ENCODE measurements at regions not wholly inside any gene's neighbourhood (a gene's known extent, or its start where the extent isn't known, plus 50 kb on each side); places are given as distances from the start of the nearest gene placed in this dataset.

- no TSS peak for BruUV-seq (replicated peaks)
- Histone ChIP-seq H4K20me1 (replicated peaks; ENCODE audit: control insufficient read depth, extremely low read depth, insufficient read depth, low read length) (no peaks in the 10 kb centered on the region), H3K36me3 (ENCODE audit: control insufficient read depth in 2 of 2, extremely low read depth in 1 of 2, insufficient read depth in 2 of 2, low read length in 2 of 2) (no peaks in the 10 kb centered on the region), H3K4me3 (replicated peaks in 1 of 3; ENCODE audit: insufficient read depth in 1 of 3, low read depth in 1 of 3, low read length in 3 of 3) (no peak overlapping the region), H3K27me3 (ENCODE audit: control insufficient read depth in 2 of 2, insufficient read depth in 2 of 2, low read length in 2 of 2) (peaks cover 3% of the 10 kb centered on the region in 2 experiments), H3K9ac (replicated peaks; ENCODE audit: extremely low read depth, insufficient read depth, low read length) (no peak overlapping the region), H3K79me2 (ENCODE audit: control insufficient read depth, insufficient read depth, low read length) (no peaks in the 10 kb centered on the region), H2AFZ (ENCODE audit: low read depth, low read length) (no peak overlapping the region), H3K27ac (ENCODE audit: insufficient read depth, low read depth, low read length) (no peak overlapping the region), H3K4me1 (ENCODE audit: control insufficient read depth, extremely low read depth, insufficient read depth, low read length) (no peaks in the 10 kb centered on the region), H3K4me2 (ENCODE audit: insufficient read depth, low read length) (no peak overlapping the region), H3K9me1 (replicated peaks; ENCODE audit: control insufficient read depth, extremely low read depth, insufficient read depth, low read length) (no peaks in the 10 kb centered on the region), H3K9me3 (replicated peaks; ENCODE audit: control insufficient read depth, insufficient read depth, low read length) (no peaks in the 10 kb centered on the region)
- DNase-seq (ENCODE audit: low read depth, low spot score), result no peak
- TF ChIP-seq FOS (IDR thresholded peaks at IDR 0.05; ENCODE audit: borderline replicate concordance, insufficient read depth, low read length) (no peak), MAX (IDR thresholded peaks at IDR 0.05; ENCODE audit: insufficient read depth, insufficient read length) (no peak), EZH2 (IDR thresholded peaks at IDR 0.05; ENCODE audit: borderline replicate concordance, low read depth, low read length, severe bottlenecking) (no peak), GATA2 (IDR thresholded peaks at IDR 0.05; ENCODE audit: insufficient read depth, insufficient read length, low read depth, low read length) (no peak), MYC (IDR thresholded peaks at IDR 0.05; ENCODE audit: low read depth, low read length) (no peak), POLR2AphosphoS5 (IDR thresholded peaks at IDR 0.05; ENCODE audit: insufficient read depth, low read depth, low read length) (no peak), JUN (IDR thresholded peaks at IDR 0.05; ENCODE audit: borderline replicate concordance, insufficient read depth, insufficient read length, low read depth) (no peak), POLR2A (IDR thresholded peaks at IDR 0.05; ENCODE audit: low read depth, low read length) (no peak), CTCF (IDR thresholded peaks at IDR 0.05; ENCODE audit: extremely low read depth in 1 of 2, insufficient read depth in 1 of 2, low read depth in 1 of 2, low read length in 2 of 2) (no peak)
- intact Hi-C loops (cut with micrococcal nuclease), result no loop called here
- ChIA-PET POLR2A (no interaction called here), CTCF (interaction anchor here (0.9 to 1.3 kb wide), 2 partner anchors 8 to 12 kb away, joined by 3 to 4 read pairs; no protein-coding TSS in a partner anchor)
- FAIRE-seq, result no peak
- dilution Hi-C loops (cut with MboI; ENCODE audit: extremely low pct_ligation_motif_present, low sequenced_read_pairs), result no loop called here
Measured at GRCh38 chr18:41754332-41754731, 200.7 kb upstream of the PIK3C3 start.

Data from endothelial cell of umbilical vein (primary cell).